ENCODE measurements at regions not wholly inside any gene's neighbourhood (a gene's known extent, or its start where the extent isn't known, plus 50 kb on each side); places are given as distances from the start of the nearest gene placed in this dataset.

DNA sequence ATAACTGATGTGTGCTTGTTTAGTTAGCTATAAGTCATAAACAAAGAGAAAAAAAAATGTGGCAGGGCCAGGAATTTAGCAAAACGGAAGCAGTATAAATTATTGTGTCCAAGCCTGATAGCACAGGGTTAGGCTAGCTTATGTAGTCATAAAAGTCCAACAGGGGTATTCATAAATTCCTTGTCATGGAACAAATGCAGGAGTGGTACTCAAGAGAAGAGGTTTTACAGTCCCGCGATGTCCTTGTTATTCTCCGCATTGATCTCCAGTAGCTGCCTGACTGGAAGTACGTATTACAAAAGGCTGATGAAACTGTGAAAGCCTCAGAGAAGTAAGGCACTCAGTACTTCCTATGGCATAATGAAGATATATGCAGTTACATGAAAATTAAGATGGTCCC, 336.9 kb upstream of the TRAM1L1 start:
- H3K27ac ChIP-seq, result no peak overlapping the region
- no peaks in the 10 kb centered on the region for H3K9me3 ChIP-seq
- H3K27me3 ChIP-seq, result no peaks in the 10 kb centered on the region
- no peak for DNase-seq
- H3K4me3 ChIP-seq, result no peak overlapping the region
- H3K36me3 ChIP-seq, result no peaks in the 10 kb centered on the region
- intact Hi-C loops (cut with DNase I; ENCODE audit: low total_unique reads), result no loop called here
- no peaks in the 10 kb centered on the region for H3K4me1 ChIP-seq
- TF ChIP-seq, protein P1, sequence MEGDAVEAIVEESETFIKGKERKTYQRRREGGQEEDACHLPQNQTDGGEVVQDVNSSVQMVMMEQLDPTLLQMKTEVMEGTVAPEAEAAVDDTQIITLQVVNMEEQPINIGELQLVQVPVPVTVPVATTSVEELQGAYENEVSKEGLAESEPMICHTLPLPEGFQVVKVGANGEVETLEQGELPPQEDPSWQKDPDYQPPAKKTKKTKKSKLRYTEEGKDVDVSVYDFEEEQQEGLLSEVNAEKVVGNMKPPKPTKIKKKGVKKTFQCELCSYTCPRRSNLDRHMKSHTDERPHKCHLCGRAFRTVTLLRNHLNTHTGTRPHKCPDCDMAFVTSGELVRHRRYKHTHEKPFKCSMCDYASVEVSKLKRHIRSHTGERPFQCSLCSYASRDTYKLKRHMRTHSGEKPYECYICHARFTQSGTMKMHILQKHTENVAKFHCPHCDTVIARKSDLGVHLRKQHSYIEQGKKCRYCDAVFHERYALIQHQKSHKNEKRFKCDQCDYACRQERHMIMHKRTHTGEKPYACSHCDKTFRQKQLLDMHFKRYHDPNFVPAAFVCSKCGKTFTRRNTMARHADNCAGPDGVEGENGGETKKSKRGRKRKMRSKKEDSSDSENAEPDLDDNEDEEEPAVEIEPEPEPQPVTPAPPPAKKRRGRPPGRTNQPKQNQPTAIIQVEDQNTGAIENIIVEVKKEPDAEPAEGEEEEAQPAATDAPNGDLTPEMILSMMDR (IDR thresholded peaks at IDR 0.05), result no peak
- no peak for TF ChIP-seq POLR2A (IDR thresholded peaks at IDR 0.05)

DNA sequence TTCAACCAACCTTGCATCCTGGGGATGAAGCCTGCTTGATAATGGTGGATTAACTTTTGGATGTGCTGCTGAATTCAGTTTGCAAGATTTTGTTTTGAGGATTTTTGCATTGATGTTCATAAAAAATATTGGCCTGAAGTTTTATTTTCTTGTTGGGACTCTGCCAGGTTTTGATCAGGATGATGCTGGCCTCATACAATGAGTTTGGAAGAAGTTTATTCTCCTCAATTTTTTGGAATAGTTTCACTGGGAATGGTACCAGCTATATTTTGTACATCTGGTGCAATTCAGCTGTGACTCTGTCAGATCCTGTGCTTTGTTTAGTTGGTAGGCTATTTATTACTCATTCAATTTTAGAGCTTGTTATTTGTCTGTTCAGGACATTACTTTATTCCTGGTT, 340.3 kb upstream of the TRAM1L1 start:
- TF ChIP-seq POLR2A (IDR thresholded peaks at IDR 0.05), result no peak
- TF ChIP-seq, protein P1 (IDR thresholded peaks at IDR 0.05), result no peak
- H3K4me3 ChIP-seq, result no peak overlapping the region
- no peak for DNase-seq
- intact Hi-C loops (cut with DNase I; ENCODE audit: low total_unique reads), result no loop called here
- H3K27me3 ChIP-seq, result no peaks in the 10 kb centered on the region
- H3K4me1 ChIP-seq, result no peaks in the 10 kb centered on the region
- no peaks in the 10 kb centered on the region for H3K36me3 ChIP-seq
- no peaks in the 10 kb centered on the region for H3K9me3 ChIP-seq
- H3K27ac ChIP-seq, result no peak overlapping the region

DNA sequence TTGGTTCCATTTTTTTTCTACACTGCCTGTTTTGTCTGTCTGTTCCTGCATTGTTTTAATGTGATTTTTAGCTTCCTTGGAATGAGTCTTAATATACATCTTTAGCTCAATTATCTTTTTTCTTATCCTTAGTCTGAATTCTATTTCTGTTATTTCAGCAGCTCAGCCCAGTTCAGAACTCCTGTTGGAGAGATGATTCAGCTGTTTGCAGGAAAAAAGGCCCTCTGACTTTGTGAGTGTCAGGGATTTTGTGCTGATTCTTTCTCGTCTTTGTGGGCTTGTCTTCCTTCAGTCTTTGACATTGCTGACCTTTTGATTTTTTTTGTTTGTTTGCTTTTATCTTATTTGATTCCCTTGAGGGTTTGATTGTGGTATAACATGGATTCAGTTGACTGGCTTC, 343.2 kb upstream of the TRAM1L1 start:
- no peak for DNase-seq
- H3K4me3 ChIP-seq, result no peak overlapping the region
- no peaks in the 10 kb centered on the region for H3K27me3 ChIP-seq
- no peak for TF ChIP-seq POLR2A (IDR thresholded peaks at IDR 0.05)
- TF ChIP-seq, protein P1 (IDR thresholded peaks at IDR 0.05), result no peak
- no peaks in the 10 kb centered on the region for H3K36me3 ChIP-seq
- H3K4me1 ChIP-seq, result no peaks in the 10 kb centered on the region
- intact Hi-C loops (cut with DNase I; ENCODE audit: low total_unique reads), result no loop called here
- no peaks in the 10 kb centered on the region for H3K9me3 ChIP-seq
- H3K27ac ChIP-seq, result no peak overlapping the region

DNA sequence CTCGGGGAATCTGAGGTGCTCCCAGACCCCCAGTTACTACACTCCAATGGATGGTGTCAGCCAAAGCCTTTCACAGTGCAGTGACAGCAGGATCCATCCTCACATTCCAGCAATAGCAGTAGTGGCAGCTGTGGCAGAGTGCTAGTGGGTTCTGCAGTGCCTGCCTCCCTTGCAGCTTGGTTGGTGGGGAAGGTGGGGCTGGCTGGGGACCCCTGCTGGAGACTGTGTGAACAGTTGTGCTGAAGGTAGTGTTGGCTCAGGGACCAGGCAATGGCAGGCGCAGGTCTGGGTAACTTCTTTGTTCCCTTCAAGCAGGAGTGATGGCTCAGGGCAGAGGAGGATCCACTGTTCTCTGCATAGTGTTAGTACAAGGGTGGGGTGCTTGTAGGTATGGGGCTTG, 343.7 kb upstream of the TRAM1L1 start:
- Histone ChIP-seq H3K27ac (no peak overlapping the region), H3K4me3 (no peak overlapping the region), H3K9me3 (no peaks in the 10 kb centered on the region), H3K36me3 (no peaks in the 10 kb centered on the region), H3K27me3 (no peaks in the 10 kb centered on the region), H3K4me1 (no peaks in the 10 kb centered on the region)
- TF ChIP-seq, protein P1 (IDR thresholded peaks at IDR 0.05), result no peak
- TF ChIP-seq POLR2A (IDR thresholded peaks at IDR 0.05), result no peak
- intact Hi-C loops (cut with DNase I; ENCODE audit: low total_unique reads), result no loop called here
- DNase-seq, result no peak

DNA sequence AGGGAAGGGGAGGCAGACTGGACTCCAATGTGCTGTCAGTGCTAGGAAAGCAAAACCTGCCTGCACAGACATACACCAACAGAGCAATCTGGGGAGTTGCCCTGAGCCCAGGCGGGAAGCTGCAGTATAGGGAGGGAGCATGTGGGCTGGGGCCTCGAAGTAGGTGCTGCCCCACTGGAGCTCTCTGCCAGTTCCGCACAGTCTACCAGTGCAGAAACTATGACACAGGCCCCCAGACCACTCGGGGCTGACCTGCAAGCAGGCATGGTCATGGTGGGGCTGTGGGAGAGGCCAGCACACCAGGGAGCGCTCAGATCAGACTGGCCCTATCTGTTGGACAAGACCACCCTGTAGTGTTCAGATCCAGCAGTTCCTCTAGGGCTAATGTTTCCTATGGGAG, 344.1 kb upstream of the TRAM1L1 start:
- Histone ChIP-seq H3K4me1 (no peaks in the 10 kb centered on the region), H3K4me3 (no peak overlapping the region), H3K27ac (no peak overlapping the region), H3K36me3 (no peaks in the 10 kb centered on the region), H3K9me3 (no peaks in the 10 kb centered on the region), H3K27me3 (no peaks in the 10 kb centered on the region)
- DNase-seq, result no peak
- intact Hi-C loops (cut with DNase I; ENCODE audit: low total_unique reads), result no loop called here
- TF ChIP-seq POLR2A (IDR thresholded peaks at IDR 0.05), result no peak
- TF ChIP-seq, protein P1 (IDR thresholded peaks at IDR 0.05), result no peak
